ENCODE measurements at regions not wholly inside any gene's neighbourhood (a gene's known extent, or its start where the extent isn't known, plus 50 kb on each side); places are given as distances from the start of the nearest gene placed in this dataset.

DNA sequence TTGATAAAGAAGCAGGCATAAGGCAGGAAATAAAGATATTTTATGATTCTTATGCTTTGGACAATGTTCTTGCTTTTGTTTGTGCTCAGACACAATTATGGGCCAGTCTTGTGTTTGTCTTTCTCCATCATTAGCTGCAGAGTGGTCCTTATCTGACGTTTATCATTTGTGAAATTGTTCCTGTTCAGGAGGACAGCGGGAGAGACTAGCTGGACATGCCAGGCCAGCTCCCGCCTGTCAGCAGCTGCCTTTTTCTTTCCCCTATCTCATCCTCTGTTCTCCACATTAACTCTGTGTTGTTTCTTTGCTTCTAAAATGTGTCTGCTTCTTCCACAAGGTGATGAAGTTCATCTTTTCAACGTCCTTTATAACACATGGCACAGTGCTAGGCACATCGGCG lies 333.5 kb downstream of the NPIPA8 start:
- intact Hi-C loops (cut with DNase I): no loop called here
- no peak for TF ChIP-seq CTCF (IDR thresholded peaks at IDR 0.05)

DNA sequence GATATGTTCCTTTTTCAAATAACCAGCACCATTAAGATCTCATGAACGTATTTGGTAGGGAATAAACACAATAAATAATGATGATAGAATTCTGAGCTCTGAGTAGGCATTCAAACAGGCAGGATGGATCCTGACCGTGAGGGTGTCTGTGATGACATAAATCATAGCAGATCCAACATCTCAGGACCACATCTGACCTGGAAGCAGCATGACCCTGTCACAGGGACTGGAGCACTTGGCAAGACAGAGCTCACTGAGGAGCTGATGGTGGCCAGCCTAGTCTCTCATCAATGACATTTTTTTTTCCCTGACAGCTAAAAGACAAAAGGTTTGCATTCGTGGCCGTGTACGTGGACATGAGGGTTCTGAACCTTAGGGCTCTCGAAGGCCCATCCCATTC lies 337.5 kb downstream of the NPIPA8 start:
- no peaks in the 10 kb centered on the region for H3K4me1 ChIP-seq
- intact Hi-C loops (cut with DNase I): no loop called here
- no peak overlapping the region for H3K27ac ChIP-seq
- no peak overlapping the region for H3K9ac ChIP-seq (ENCODE audit: low read depth in 2 of 2, low read length in 2 of 2)
- DNase-seq: no peak
- no peaks in the 10 kb centered on the region for H3K36me3 ChIP-seq
- TF ChIP-seq CTCF (IDR thresholded peaks at IDR 0.05): no peak
- no peaks in the 10 kb centered on the region for H3K9me3 ChIP-seq
- H3K4me3 ChIP-seq: no peak overlapping the region
- no peaks in the 10 kb centered on the region for H3K27me3 ChIP-seq

More for the DNA sequence above, 333.5 kb downstream of the NPIPA8 start:
- Histone ChIP-seq H3K27ac (no peak overlapping the region), H3K27me3 (no peaks in the 10 kb centered on the region), H3K4me3 (no peak overlapping the region), H3K9ac (ENCODE audit: low read depth in 2 of 2, low read length in 2 of 2) (no peak overlapping the region), H3K36me3 (no peaks in the 10 kb centered on the region), H3K9me3 (no peaks in the 10 kb centered on the region), H3K4me1 (no peaks in the 10 kb centered on the region)
- DNase-seq: no peak

DNA sequence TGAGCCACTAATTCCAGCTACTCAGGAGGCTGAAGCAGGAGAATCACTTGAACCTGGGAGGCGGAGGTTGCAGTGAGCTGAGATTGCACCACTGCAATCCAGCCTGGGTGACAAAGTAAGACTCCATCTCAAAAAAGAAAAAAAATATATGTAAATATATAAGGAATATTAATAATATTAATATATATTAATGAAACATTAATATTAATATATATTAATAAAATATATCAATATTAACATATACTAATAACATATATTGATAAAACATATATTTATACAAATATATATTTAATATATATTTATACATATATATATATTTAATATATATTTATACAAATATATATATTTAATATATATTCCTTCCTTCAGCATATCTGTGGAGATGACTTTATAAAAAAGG lies 338.0 kb downstream of the NPIPA8 start:
- Histone ChIP-seq H3K27me3 (no peaks in the 10 kb centered on the region), H3K27ac (no peak overlapping the region), H3K9ac (ENCODE audit: low read depth in 2 of 2, low read length in 2 of 2) (no peak overlapping the region), H3K9me3 (no peaks in the 10 kb centered on the region), H3K4me3 (no peak overlapping the region), H3K36me3 (no peaks in the 10 kb centered on the region), H3K4me1 (no peaks in the 10 kb centered on the region)
- intact Hi-C loops (cut with DNase I): no loop called here
- no peak for TF ChIP-seq CTCF (IDR thresholded peaks at IDR 0.05)
- no peak for DNase-seq

DNA sequence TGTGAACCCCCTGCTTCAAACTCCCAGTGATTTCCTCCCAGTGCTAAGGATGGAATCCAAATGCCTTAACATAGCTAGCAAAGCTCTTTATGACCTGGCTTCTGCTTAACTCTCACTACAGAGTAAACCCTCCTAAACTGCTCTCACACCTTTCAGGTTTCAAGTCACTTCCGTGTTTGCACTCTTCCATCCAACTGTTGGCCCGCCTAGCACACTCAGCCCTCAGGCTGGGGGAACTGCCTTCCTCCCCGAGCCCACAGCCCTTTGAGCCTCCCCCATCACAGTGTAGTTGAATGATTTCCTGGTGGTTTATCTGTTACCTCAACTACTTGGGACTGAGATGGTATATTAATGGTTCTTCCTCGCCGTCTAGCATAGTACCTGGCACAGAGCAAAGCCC lies 342.5 kb downstream of the NPIPA8 start:
- no peaks in the 10 kb centered on the region for H3K27me3 ChIP-seq
- H3K9me3 ChIP-seq: no peaks in the 10 kb centered on the region
- no peak overlapping the region for H3K9ac ChIP-seq (ENCODE audit: low read depth in 2 of 2, low read length in 2 of 2)
- TF ChIP-seq CTCF (IDR thresholded peaks at IDR 0.05): no peak
- no peak overlapping the region for H3K4me3 ChIP-seq
- DNase-seq: no peak
- H3K36me3 ChIP-seq: no peaks in the 10 kb centered on the region
- no peaks in the 10 kb centered on the region for H3K4me1 ChIP-seq
- no peak overlapping the region for H3K27ac ChIP-seq
- intact Hi-C loops (cut with DNase I): no loop called here

DNA sequence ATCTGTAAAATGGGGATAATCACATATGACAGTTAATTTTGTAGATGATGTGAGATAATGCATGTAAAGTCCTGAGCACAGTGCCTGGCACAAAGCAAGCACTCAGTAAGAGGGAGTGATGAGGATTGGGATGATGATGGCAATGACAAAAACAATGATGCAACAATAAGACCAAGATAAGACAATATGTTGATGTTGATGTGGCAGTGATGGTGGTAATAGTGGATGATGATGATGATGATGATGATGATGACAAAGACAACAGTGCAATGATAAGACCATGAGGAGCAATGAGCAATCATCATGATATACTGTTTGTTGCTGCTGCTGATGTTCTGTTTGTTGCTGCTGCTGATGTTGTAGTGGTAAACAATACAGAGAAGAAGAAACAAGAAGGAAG lies 344.1 kb downstream of the NPIPA8 start:
- no peaks in the 10 kb centered on the region for H3K27me3 ChIP-seq
- intact Hi-C loops (cut with DNase I): no loop called here
- no peak overlapping the region for H3K27ac ChIP-seq
- TF ChIP-seq CTCF (IDR thresholded peaks at IDR 0.05): no peak
- H3K4me3 ChIP-seq: no peak overlapping the region
- H3K9me3 ChIP-seq: no peaks in the 10 kb centered on the region
- no peak overlapping the region for H3K9ac ChIP-seq (ENCODE audit: low read depth in 2 of 2, low read length in 2 of 2)
- H3K36me3 ChIP-seq: no peaks in the 10 kb centered on the region
- no peak for DNase-seq
- no peaks in the 10 kb centered on the region for H3K4me1 ChIP-seq

DNA sequence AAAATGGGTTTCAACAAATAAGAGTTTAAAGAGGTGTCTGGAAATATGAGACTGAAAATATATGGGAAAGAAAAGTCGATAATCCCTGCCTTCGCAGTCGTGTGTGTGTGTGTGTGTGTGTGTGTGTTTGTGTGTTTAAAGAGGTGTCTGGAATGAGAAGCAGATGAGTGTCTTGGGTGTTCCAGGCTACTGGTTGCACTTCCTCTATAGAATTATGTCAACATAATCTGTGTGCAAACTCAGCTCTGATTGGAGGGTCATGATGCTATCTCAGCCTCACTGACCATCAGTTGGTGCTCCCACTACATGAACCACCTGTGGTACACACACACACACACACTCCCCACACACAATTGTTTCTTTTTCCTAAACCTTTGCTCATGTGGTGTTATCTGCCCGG lies 347.3 kb downstream of the NPIPA8 start:
- Histone ChIP-seq H3K4me1 (no peaks in the 10 kb centered on the region), H3K27me3 (no peaks in the 10 kb centered on the region), H3K36me3 (no peaks in the 10 kb centered on the region), H3K9ac (ENCODE audit: low read depth in 2 of 2, low read length in 2 of 2) (no peak overlapping the region), H3K27ac (no peak overlapping the region), H3K4me3 (no peak overlapping the region), H3K9me3 (no peaks in the 10 kb centered on the region)
- no peak for DNase-seq
- TF ChIP-seq CTCF (IDR thresholded peaks at IDR 0.05): no peak
- intact Hi-C loops (cut with DNase I): loop anchor here (10.0 kb wide), 1 partner anchor 194 kb away; no protein-coding TSS in a partner anchor
